GM12878 (cell line): ENCODE measurements at regions not wholly inside any gene's neighbourhood (a gene's known extent, or its start where the extent isn't known, plus 50 kb on each side); places are given as distances from the start of the nearest gene placed in this dataset.

Experiments used
- ATAC-seq: fragments of 200-7000 bp; cut with Tn5 transposase; 3 replicates; pipeline ENCODE4 v1.9.1; 2020; ENCODE audit warnings: mild to moderate bottlenecking, moderate library complexity
- BruUV-seq: library from RNA; stranded (reverse); fragments of 400-500 nt; replicated peaks from 2 replicates; lab custom pipeline; 2021; lab: Mats Ljungman, UMichigan
- CTCF ChIA-PET: fragments of 300-600 bp; sonication (Branson Sonifier 250); formaldehyde crosslinking; extraction: SDS; loops from one replicate; lab custom pipeline; 2021; ENCODE audit warnings: inconsistent platforms; lab: Yijun Ruan, JAX
- POLR2A ChIA-PET: fragments of 350-600 bp; formaldehyde crosslinking; extraction: SDS; loops from one replicate; lab custom pipeline; 2021; ENCODE audit warnings: inconsistent platforms; lab: Charles Lee
- RAD21 ChIA-PET: fragments of 300-600 bp; sonication (Branson Sonifier 250); formaldehyde crosslinking; loops from one replicate; lab custom pipeline; 2023; ENCODE audit warnings: antibody characterized with exemption; ENCODE audit not compliant: unreplicated experiment; lab: Charles Lee
- SMC1A ChIA-PET: fragments of 300-600 bp; sonication (Branson Sonifier 250); formaldehyde crosslinking; loops from one replicate; lab custom pipeline; 2023; ENCODE audit not compliant: unreplicated experiment, uncharacterized antibody; lab: Charles Lee
- DNase-seq: peaks from one replicate; pipeline ENCODE4 v3.0.0-alpha.2; 2011; ENCODE audit warnings: low read depth, low spot score
- FAIRE-seq: peaks from 3 replicates; lab custom pipeline; 2011; peaks lifted over from hg19 to GRCh38; lab: Jason Lieb, UNC
- H2AFZ ChIP-seq: 2 replicates; pipeline ENCODE4 v1.6.0; 2011; ENCODE audit warnings: low read depth, low read length, control low read depth; ENCODE audit not compliant: control insufficient read depth
- H3K27ac ChIP-seq: 2 replicates; pipeline ENCODE4 v1.5.1; 2011; ENCODE audit warnings: control low read depth; ENCODE audit not compliant: control insufficient read depth, insufficient read depth
- H3K27me3 ChIP-seq, 2 experiments: replicated peaks in 1 of 2; 2 replicates each; pipeline versions ENCODE4 v1.6.0 to v1.6.1; 2011; ENCODE audit warnings: low read length in 1 of 2; ENCODE audit not compliant: control insufficient read depth in 2 of 2, insufficient read depth in 2 of 2
- H3K36me3 ChIP-seq, 2 experiments: 2 replicates each; pipeline ENCODE4 v1.5.1; 2011; ENCODE audit warnings: low read length in 1 of 2; ENCODE audit not compliant: control insufficient read depth in 2 of 2, insufficient read depth in 2 of 2
- H3K4me1 ChIP-seq: 2 replicates; pipeline ENCODE4 v1.6.1; 2011; ENCODE audit warnings: mild to moderate bottlenecking, low read length, moderate library complexity, mixed read lengths; ENCODE audit not compliant: control insufficient read depth, insufficient read depth
- H3K4me2 ChIP-seq: 2 replicates; pipeline ENCODE4 v1.6.0; 2011; ENCODE audit warnings: control low read depth; ENCODE audit not compliant: control insufficient read depth, insufficient read depth
- H3K4me3 ChIP-seq: fragments of 200-600 bp; sonication (generic); 2 replicates; pipeline ENCODE4 v1.5.1; 2016
- H3K79me2 ChIP-seq: 2 replicates; pipeline ENCODE4 v1.6.0; 2011; ENCODE audit warnings: low read length; ENCODE audit not compliant: control insufficient read depth, insufficient read depth
- H3K9ac ChIP-seq: 2 replicates; pipeline ENCODE4 v1.8.0; 2011; ENCODE audit warnings: low read length, control low read depth, mixed read lengths; ENCODE audit not compliant: control insufficient read depth, insufficient read depth
- H3K9me3 ChIP-seq: replicated peaks from 3 replicates; pipeline ENCODE4 v1.5.1; 2011; ENCODE audit warnings: mild to moderate bottlenecking, low read length; ENCODE audit not compliant: control insufficient read depth, insufficient read depth
- H4K20me1 ChIP-seq: 2 replicates; pipeline ENCODE4 v1.6.0; 2011; ENCODE audit not compliant: control insufficient read depth, insufficient read depth
- ATF3 ChIP-seq: IDR thresholded peaks from 2 replicates; pipeline ENCODE4 v1.6.1; 2011; ENCODE audit warnings: low read depth, mild to moderate bottlenecking, low read length, moderate library complexity, borderline replicate concordance; ENCODE audit errors: extremely low read depth
- BMI1 ChIP-seq: fragments of 450-650 bp; IDR thresholded peaks from 2 replicates; pipeline ENCODE4 v1.6.1; 2016; ENCODE audit warnings: mild to moderate bottlenecking, moderate library complexity, borderline replicate concordance
- HCFC1 ChIP-seq: fragments of 150-350 bp; IDR thresholded peaks from 2 replicates; pipeline ENCODE4 v1.6.1; 2014; ENCODE audit warnings: low read length
- MTA3 ChIP-seq: IDR thresholded peaks from 2 replicates; pipeline ENCODE4 v1.6.1; 2012; ENCODE audit warnings: low read length, inconsistent platforms, borderline replicate concordance
- WGBS: methylation state at CpG from one replicate; pipeline ENCODE4 v1.1.6; 2016; ENCODE audit warnings: low lambda C conversion rate; ENCODE audit not compliant: insufficient replicate concordance, insufficient coverage; ENCODE audit errors: missing lambda C conversion rate; 5-methylcytosine and 5-hydroxymethylcytosine counted together
- in situ Hi-C: fragments of 300-500 bp; cut with MboI; formaldehyde crosslinking; loops from 9 replicates; pipeline ENCODE4 v1.14.3; 2018; ENCODE audit warnings: mixed read lengths
- intact Hi-C: fragments of 100-400 bp; cut with micrococcal nuclease; formaldehyde crosslinking; loops from one replicate; pipeline ENCODE4 v1.14.2; 2022; ENCODE audit not compliant: unreplicated experiment

- intact Hi-C loops: no loop called here
These were observed 572.0 kb downstream of the BCOR start for GRCh38 chrX:39525758-39526157.

GRCh38 chrX:39527025-39527424, 570.7 kb downstream of the BCOR start:
- intact Hi-C loops: no loop called here
- 35% methylated on average over 3 of the region's 3 CpGs for WGBS
- ChIA-PET POLR2A (no interaction called here), SMC1A (no interaction called here), RAD21 (no interaction called here), CTCF (no interaction called here)
- Histone ChIP-seq H3K27ac (no peak overlapping the region), H3K4me3 (no peak overlapping the region), H3K4me1 (no peaks in the 10 kb centered on the region), H3K9ac (no peak overlapping the region), H2AFZ (no peak overlapping the region), H3K27me3 (no peaks in the 10 kb centered on the region; a peak in 1 of 4 replicates), H4K20me1 (no peaks in the 10 kb centered on the region), H3K9me3 (no peaks in the 10 kb centered on the region; the same call in 2 of the 3 replicates), H3K79me2 (no peaks in the 10 kb centered on the region), H3K4me2 (no peak overlapping the region), H3K36me3 (no peaks in the 10 kb centered on the region)
- BruUV-seq: no TSS peak
- ATAC-seq (no peak), DNase-seq (no peak), FAIRE-seq (no peak)
- TF ChIP-seq BMI1: no peak
- no peak for TF ChIP-seq ATF3
- TF ChIP-seq MTA3: no peak
- in situ Hi-C loops: no loop called here

More at GRCh38 chrX:39525758-39526157, 572.0 kb downstream of the BCOR start:
- no peak for DNase-seq
- no peak for TF ChIP-seq HCFC1
- TF ChIP-seq, all 136 proteins: peak for 0
- in situ Hi-C loops: no loop called here
- H3K79me2 ChIP-seq: no peaks in the 10 kb centered on the region
- ChIA-PET CTCF (no interaction called here), RAD21 (no interaction called here), SMC1A (no interaction called here), POLR2A (no interaction called here)
- no TSS peak for BruUV-seq
- no peak overlapping the region for H3K27ac ChIP-seq
- H3K4me2 ChIP-seq: no peak overlapping the region
- 0% methylated on average over 3 of the region's 3 CpGs for WGBS
- H2AFZ ChIP-seq: no peak overlapping the region
- no peaks in the 10 kb centered on the region for H3K4me1 ChIP-seq
- no peak overlapping the region for H3K9ac ChIP-seq
- H3K4me3 ChIP-seq: no peak overlapping the region
- H3K36me3 ChIP-seq: no peaks in the 10 kb centered on the region
- no peaks in the 10 kb centered on the region for H3K27me3 ChIP-seq
- H4K20me1 ChIP-seq: no peaks in the 10 kb centered on the region
- FAIRE-seq (no peak), ATAC-seq (no peak)
- H3K9me3 ChIP-seq: no peaks in the 10 kb centered on the region; the same call in 2 of the 3 replicates
